ENCODE measurements at regions not wholly inside any gene's neighbourhood (a gene's known extent, or its start where the extent isn't known, plus 50 kb on each side); places are given as distances from the start of the nearest gene placed in this dataset.

DNA sequence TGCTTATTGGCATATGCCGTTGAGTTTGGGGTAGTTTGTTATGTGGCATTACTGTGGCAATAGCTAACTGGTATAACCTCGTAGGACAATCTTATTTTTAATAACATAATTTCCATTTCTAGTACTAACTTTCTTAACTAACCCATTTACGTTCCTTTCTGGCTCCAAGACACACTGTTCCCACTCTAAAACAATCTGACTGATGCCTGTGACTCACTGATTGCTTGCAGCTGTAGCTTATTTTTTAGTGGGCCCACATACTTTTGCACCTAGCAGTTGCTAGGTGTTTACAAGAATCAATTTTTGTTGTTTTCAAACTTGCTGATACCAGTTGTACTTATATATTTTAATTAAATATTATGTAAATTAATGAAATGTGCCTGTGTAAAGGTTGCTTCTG, 52.2 kb downstream of the FAT3 start:
- no peak for DNase-seq

DNA sequence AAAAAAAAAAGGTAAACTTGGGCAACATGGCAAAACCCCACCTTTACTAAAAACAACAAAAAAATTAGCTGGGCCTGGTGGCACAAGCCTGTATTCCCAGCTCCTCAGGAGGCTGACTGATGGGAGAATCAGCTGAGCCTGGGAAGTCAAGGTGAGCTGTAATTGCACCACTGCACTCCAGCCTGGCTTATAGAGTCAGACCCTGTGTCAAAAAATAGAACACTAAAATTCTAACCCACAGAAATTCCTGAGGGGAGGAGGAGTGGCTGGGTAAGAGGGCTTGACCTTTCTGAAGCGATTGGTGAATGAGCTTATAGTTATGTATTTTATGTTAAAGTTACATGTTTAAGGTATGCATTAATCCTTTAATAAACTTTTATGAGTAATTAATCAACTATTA, 53.3 kb downstream of the FAT3 start:
- DNase-seq = no peak

DNA sequence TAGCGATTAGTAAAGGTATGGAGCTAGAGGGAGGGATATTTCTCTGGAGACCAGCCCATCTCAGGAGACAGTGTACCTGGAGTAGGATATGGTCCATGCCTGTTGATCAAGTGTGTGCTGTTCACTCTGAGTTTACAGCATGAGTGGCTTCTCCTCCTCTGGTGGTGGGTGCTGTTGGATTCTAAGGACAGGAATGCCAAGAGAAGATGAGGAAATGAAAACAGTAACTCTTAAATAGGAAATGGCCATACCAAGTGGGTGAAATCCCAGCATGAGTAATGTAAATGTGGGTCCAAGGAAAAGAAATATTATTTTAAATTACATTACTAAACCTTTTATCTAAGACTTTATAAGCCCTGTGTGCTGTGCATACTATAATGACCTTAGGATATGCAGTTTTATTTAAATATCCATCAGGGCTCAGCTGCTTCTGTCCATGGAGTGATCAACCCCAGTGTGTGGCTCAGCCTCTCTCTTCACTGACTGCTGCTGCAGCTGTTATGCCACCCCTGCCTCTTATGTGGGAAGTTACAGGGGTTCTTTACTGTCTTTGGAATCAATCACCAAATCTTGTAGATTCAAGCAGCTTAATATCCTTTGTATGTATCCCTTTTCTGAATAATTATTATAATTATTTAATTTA, 54.3 kb downstream of the FAT3 start:
- no peak for DNase-seq

DNA sequence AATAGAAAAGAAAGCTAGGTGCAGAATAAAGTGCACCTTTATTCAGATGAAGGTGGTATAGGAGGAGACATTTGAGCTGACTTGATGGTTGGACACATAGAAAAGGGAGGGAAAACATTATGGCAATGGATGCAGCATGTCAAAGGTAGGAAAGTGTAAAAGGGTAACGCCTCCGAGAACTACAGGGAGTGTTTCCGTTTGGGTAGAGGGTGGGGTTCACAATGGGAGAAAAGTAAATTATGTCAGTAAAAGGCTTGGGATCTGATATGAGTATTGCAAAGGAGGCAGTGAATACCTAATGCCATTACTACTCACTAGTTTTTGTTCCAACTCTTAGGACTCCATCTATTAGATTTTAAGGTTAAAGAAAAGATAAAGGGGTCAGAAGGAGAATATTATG, 59.5 kb downstream of the FAT3 start:
- DNase-seq = no peak

DNA sequence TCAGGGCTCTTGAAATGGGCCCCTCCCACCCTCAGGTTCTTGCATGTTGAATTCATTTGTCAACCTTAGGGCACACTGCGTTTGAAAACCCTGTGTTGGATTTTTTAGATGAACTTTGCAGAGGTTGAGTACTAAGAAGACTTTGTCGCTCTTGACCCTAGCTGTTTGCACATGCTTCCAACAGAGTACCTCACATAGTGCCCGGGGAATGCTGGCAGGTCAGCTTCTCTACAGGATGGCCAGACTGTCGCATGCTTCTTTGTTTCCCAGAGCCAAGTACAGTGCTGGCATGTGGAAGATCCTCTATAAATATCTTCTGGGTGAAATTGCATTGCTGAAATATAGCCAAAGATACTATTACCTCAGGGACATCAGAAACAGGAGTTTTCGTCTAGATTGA, 59.9 kb downstream of the FAT3 start:
- DNase-seq = no peak

DNA sequence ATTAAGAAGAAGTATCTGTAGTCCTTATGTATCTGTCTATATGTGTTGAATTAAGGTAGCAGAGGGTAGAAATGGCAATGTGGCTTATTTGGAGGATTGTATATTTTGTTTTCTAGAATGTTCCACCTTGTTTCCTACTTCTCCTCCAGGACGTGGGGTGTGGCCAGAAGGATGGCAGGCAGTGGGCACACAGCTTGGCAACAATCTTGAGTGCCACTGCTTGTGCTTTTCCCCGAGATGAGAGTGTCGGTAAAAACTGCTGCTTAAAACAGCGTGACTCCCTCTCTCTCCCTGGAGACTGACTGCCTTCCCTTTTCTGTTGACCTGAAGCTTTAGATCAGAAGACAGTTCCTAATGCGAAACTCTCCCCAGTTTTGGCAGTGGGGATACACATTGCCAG, 61.2 kb downstream of the FAT3 start:
- DNase-seq = no peak

DNA sequence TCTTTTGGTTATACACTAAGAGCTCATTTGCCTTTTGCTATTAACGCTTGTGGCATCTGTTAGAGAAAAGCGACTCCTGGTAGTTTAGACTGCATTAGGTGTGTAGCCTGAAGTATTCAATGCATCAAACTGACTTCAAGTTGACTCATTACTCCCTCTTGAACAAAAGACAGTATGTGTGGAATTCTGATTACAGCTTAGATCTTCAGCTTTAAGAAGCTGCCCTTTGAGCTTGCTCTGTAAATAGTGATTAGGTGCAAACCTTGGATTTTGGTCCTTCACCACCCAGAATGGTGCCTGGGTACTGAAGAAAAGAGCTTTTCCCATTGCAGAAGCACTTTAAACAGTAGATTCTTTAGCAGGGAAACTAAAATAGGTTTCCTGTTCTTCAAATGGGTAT, 62.1 kb downstream of the FAT3 start:
- no peak for DNase-seq

DNA sequence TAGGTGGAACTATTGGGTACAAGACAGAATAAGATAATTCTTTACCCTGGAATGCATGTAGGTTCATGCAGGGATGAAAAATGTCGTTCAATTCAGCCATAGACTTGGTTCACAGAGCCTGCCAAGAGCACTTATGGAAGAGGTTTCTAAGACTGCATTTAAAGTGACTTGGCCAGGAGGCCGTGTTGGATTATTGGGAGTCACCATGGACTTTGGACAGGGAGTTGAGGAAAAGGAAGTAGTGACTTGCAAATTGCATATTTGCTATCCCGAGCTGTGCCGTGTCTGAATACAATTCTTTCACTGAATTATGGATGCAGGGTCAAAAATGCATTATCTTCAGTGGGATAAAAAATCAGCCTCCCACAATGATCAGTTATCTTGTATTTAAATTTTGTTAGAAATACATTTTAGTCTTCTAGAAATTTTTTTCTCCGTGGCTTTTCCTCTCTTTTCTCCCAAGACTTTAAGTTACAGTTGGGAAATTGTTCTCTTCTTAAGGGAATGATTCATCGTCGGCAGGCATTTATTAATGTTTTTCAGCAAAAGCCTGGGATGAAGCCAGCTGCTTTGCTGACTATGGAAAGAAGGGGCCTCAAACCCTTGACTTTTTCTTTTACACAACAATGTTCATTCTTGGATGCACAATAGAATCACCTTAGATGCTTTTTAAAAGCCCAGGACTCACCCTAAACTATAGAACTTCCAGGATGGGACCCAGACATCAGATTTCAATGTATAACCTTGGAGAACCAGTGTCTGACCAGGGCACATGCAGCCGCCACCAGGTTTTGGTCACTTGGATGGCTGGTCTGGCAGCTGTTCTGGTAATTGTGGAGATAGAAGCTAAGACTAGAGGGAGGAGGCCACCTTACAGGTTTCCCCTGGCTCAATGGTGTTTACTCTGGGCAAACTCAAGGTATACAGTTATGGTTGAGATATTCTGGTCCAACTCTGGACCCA, 70.8 kb downstream of the FAT3 start:
- no peak for DNase-seq

DNA sequence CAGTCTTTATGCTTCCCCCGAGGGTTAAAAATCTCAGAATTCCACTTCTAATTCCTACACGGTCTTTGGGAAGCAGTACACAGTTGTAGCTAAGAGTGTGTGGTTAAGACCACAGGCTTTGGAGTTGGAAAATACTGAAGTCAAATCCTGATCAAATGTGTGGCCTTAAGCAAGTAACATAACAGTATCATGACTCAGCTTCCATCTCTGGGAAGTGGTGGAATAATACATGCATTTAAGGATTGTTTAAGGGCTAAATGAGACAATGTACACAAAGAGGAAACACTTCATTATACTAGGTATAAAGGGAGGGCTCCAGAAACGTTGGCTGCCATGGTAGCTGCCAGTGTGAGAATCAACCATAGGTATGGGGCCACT, 71.5 kb downstream of the FAT3 start:
- DNase-seq = no peak

DNA sequence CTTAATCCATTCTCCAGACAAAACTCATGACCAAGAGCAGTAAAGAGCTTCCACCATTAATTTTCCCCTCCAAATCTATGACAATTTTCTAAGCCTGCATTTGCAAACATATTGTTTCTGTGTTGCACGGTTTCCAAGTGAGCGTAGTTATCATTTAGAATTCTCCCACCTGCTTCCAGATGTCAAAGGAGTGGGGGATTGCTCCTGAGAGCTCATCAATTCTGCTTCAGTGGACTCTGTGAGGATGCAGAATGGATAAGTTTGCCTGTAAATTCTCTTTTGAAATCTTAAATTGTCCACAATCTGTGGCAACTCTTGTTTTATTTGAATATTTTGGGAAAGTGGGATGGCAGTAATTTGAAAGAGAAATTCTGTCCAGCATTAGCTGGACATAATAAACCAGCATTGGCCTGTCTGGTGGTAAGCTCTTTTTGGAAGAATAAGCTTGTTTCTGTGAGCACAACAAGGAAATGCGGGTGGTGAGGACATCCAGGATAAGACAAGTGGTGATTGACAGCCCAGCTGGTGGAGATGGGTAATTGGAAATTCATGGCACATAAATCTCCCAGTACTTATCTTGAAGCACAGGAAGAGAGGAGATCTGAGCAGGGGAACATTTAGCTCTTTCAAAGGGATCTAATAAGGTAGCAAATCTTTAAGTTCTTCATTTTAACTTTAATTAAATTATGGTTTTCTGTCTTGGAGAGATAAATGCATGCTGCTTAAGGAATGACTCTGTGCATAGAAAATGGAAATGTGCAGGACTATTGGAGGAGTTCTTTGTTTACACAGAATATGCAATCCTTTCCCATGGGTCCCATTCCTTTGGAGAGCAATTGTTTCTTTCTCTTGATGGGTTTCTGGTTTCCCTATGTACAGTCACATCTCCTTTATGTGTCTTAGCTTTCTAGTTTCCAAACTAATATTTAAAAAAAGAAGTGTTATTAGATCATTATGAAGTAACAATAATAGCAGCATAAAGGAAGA, 73.2 kb downstream of the FAT3 start:
- no peak for DNase-seq

DNA sequence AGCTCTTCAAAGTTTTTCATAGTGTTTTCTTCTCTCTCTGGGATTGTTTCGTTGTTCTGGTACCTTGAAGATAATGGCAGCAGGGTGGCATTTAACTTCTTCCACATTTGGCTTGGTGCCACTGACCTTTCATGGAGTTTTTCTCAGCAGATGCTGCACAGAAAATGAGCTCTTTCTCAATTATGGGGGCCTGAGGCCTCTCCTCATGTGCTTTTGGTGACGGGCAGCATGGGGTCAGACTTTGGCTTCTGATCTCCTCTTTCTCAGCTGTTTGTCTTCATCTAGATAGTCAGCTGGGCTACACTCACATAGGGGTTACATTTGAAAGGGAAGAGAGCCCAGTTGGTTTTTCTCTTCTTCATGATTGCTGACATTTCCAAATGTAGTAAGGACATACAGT, 76.3 kb downstream of the FAT3 start:
- DNase-seq = no peak

DNA sequence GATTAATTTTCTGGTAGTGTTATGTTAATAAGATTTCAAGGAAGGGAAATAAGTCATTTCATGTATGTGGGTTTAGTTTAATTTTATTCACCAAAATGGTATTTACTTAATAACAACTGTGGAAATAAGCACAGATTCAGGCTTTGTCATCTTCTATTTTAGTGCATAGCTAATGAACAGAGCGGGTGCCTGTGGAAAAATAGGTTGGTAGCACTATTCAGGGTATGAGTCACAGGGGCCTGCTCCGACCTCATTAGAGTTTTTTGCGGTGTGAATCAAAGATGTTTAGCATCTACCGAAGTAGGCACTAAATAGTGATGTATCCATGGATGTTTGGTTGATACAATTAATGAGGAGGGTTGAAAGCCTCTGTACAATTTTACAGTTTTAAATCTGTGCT, 78.2 kb downstream of the FAT3 start:
- no peak for DNase-seq

DNA sequence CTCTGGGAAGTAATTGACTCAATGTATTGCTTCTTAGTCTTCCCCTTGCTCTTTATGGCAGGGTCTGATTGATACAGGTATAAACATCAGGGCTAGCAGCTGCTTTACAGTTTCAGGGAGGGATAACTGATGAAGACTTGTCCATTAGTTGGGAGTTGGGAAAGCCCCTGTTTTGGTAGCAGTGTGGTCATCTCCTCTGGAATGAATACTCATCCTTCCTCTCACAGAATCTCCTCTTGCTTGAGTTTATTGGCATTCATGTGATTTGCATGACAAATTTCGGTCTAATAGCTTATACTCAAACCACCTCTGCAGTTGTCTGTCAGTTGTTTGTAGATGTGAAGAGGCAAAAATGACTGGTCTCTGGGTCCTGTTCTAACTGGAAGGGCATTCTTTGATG, 79.7 kb downstream of the FAT3 start:
- no peak for DNase-seq

DNA sequence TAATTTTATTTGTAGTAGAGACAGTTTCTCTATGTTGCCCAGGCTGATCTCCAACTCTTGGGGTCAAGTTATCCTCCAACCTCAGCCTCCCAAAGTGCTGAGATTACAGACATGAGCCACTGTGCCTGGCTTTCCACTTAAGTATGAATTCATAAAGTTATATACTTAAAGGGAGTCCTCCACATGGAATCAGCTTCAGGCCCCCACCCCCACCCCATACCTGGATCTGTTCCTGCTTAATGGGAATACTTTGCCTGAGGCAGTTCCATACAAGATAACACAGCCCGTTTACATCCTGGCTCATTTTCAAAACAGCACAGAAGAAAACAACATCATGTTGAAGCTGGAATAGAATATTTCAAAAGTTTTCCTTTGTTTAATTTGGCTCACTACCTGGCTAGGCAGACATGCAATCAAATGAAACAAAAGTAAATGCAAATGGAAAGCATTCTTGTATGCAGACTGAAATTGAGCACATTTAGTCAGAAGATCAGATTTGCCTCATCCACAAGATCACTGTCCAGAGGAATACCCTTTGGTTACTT, 82.4 kb downstream of the FAT3 start:
- no peak for DNase-seq

DNA sequence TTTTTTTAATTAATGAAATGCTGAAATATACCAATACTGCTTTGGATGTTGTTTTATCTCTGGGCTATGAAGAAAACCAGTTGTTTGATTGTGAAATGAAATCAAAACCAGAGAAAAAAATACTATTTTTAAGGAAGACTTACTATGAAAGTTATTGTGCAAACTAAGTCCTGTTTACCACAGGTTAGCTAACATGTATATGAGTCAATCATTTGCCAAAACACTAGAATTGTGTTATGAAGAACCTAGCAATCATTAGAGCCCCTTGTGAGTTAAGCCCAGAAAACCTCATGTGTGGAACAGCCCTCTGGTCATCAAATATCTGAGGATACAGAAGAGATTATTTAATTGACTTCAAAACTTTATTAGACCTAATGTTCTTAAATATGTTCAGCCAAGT, 83.7 kb downstream of the FAT3 start:
- no peak for DNase-seq

DNA sequence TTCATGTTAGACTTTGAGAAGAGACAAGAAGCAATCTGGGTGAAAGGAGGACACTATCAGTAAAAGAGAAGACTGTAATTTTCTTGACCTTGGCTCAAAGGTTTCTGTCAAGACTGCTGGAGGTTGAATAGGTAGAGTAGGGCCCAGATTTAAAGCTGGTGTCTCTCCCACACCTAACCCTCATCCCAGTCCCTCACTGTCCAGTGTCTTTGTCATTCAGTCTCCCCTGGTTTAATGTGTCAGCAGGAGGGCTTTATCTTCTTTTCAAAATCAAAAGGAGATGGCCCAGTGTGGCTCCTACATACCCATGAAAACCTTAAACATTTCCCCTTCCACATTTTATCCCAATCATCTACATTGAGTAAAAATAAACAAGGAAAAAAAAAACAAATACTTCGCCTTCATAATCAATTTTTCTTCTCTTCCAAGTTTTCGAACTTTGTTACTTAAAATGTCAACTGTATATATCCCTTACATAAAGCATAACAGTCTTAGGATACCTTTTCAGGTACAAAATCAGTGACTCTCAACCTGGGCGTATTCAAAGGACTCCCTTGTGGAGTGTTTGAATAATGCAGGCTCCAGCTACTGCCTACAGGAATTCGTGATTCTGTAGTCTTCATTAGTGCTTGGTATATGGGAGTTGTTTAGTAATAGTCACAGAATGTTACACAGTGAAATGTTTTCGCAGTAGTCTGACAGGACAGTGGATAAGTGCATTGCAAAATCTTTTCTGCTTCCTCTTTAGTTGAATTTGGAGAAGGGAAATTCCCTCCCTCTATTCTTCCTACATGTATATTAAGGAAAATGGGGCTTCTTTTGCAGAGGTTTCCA, 87.2 kb downstream of the FAT3 start:
- DNase-seq = no peak

DNA sequence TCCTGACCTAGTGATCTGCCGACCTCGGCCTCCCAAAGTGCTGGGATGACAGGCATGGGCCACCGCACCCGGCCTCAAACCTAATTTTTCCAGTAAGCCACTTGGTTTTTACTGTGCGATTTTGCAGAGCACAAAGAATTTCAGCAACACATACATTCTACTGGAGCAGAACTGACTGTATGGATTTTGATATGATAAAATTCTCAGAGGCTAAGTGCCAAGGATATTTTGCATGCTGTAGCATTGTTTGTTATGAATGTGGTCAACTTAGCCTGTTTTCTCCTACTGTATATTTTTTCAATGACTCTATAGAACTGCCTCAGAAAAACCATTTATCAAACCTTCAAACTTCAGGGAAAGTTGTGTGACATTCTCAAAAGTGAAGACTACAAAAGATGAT, 89.2 kb downstream of the FAT3 start:
- DNase-seq = no peak

DNA sequence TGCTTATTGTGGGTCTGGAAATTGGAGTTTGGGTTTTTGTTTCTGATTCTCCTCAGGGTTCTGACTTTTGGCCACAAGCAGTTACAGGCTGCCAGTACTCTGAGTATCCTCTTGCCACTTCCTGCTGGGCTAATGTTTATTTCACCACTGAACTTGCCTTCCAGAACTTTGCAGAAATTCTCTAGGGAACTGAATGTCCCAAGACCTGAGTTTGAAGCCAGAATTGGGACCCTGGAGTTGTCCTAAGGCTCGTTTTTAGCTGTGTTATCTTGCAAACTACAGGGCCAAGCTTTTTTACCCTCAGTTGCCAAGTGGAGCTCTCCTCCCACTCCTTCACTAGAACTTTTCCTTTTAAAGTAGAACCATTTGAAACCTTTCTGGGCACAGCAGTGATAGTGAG, 89.9 kb downstream of the FAT3 start:
- no peak for DNase-seq

DNA sequence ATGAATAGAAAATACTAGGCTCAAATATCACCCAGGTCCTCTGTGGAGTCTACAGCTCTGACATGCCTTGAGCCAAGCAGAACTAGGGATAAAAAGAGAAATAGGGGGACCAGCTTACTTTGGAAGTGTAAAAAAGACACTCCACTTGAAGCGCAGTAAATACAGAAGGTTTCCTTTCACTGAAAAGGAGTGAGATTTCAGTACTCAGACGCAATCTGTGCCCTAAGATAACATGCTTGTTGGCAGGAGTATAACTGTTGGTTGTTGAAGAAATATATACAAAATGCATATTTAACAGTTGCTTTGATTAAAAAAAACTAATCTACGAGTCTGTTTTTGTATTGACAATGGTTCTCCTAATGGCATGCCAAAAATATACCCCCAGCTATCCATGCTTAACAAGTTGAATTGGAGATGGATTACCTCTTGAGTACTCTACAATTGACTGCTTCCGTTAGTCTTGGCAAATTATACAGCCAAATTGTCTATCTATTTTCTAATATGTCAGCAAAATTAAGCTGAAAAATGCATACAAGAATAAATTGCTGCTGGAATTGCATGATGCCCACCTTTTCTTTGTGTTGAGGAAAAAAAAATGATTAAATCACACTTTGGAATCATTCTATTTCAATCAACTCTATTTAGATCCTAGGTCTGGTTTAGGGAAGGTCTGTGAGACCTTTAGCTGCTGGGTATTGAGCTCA, 91.6 kb downstream of the FAT3 start:
- DNase-seq = no peak

DNA sequence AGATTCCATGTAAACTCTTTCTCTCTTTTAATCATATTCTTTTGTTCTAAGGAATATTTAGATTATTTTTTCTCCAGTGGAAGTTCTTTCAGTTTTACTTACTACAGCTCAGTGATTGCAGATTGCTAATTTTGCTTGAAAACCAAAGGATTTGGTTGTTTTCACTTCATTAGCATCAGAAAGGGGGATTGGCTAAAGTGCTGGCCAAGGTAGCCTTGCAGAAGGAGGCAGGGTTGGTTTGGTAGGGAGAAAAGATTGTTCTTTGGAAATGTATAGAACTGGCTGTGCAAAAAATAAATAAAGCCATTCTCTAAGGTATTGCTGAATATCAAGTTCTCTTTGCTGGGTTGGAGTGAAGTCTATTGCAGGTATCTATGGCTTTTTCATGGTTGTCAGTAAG, 92.6 kb downstream of the FAT3 start:
- DNase-seq = no peak

DNA sequence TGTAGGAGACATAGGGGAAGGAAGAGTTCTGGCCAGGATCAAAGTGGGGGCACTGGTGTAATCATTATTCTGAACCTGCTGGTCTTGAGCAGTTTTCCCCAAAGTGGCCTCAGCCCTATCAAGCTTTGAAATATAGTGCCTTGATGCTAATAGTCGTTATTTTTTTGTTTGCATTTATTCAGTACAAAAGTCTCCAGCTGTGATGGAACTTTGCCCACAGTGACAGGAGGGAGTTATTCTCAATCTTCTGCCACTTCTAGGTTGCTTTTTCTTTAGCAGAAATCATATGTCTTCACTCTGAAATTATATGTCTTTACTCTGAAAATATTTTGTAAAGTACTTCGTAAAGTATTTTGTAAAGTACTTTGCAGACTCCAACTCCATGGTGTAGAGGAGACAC, 93.1 kb downstream of the FAT3 start:
- no peak for DNase-seq

DNA sequence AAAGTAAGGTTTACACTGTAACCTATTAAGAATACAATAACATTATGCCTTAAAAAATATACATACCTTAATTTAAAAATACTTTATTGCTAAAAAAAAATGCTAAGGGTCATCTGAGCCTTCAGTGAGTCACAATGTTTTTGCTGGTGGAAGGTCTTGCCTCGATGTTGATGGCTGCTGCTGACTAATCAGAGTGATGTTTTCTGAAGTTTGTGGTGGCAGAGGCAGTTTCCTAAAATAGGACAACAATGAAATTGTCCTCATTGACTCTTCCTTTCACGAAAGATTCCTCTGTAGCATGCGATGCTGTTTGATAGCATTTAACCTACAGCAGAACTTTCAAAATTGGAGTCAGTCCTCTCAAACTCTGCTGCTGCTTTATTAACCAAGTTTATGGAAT, 97.6 kb downstream of the FAT3 start:
- DNase-seq = no peak

Data from NCI-H1417 treated with DMSO at 0.1 percent for 48 hours (cell line).